ENCODE measurements at regions not wholly inside any gene's neighbourhood (a gene's known extent, or its start where the extent isn't known, plus 50 kb on each side); places are given as distances from the start of the nearest gene placed in this dataset.

DNA sequence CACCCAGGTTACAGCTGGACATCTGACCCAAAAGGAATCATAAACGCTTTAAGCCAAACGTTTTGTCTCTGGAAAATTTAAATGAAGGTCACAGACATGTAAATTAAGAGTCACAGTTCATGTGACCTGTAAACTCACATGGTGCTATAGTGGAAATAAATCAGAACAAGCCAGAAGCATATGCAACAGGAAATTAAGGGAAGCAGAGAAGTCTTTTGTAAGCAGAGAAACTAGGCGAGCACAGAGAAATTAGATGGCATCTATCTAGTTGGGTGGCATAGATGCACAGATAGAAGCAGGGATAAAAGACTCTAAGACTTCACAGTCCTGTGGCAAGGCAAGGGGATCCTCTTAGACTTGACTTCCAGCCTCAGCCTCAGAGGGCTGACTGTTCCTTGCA is 264.8 kb downstream of the GASK1B start:
- TF ChIP-seq, protein P1, sequence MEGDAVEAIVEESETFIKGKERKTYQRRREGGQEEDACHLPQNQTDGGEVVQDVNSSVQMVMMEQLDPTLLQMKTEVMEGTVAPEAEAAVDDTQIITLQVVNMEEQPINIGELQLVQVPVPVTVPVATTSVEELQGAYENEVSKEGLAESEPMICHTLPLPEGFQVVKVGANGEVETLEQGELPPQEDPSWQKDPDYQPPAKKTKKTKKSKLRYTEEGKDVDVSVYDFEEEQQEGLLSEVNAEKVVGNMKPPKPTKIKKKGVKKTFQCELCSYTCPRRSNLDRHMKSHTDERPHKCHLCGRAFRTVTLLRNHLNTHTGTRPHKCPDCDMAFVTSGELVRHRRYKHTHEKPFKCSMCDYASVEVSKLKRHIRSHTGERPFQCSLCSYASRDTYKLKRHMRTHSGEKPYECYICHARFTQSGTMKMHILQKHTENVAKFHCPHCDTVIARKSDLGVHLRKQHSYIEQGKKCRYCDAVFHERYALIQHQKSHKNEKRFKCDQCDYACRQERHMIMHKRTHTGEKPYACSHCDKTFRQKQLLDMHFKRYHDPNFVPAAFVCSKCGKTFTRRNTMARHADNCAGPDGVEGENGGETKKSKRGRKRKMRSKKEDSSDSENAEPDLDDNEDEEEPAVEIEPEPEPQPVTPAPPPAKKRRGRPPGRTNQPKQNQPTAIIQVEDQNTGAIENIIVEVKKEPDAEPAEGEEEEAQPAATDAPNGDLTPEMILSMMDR (IDR thresholded peaks at IDR 0.05) = no peak
- no peak for TF ChIP-seq POLR2A (IDR thresholded peaks at IDR 0.05)

Measured in uterus (tissue), 2 donors.